ENCODE measurements at regions not wholly inside any gene's neighbourhood (a gene's known extent, or its start where the extent isn't known, plus 50 kb on each side); places are given as distances from the start of the nearest gene placed in this dataset.

GRCh38 chr1:170853867-170854266, 81.5 kb upstream of the MROH9 start:
- TF ChIP-seq EP300 (IDR thresholded peaks at IDR 0.05; ENCODE audit: borderline replicate concordance): no peak
- no peak for TF ChIP-seq EGR1 (IDR thresholded peaks at IDR 0.05)
- no peak for TF ChIP-seq YY1 (IDR thresholded peaks at IDR 0.05; ENCODE audit: low read depth)
- no peak for TF ChIP-seq TEAD4 (IDR thresholded peaks at IDR 0.05)
- no peak for TF ChIP-seq RAD21 (IDR thresholded peaks at IDR 0.05; ENCODE audit: low read depth)
- no peak for TF ChIP-seq ZBTB7A (IDR thresholded peaks at IDR 0.05; ENCODE audit: low read depth)
- TF ChIP-seq MAX (IDR thresholded peaks at IDR 0.05): no peak
- no peak for TF ChIP-seq CEBPB (IDR thresholded peaks at IDR 0.05)
- TF ChIP-seq CREB1 (IDR thresholded peaks at IDR 0.05; ENCODE audit: low read depth): no peak
- no peak for TF ChIP-seq TCF12 (IDR thresholded peaks at IDR 0.05; ENCODE audit: low read depth)
- no peak for TF ChIP-seq TAF1 (IDR thresholded peaks at IDR 0.05; ENCODE audit: low read depth)
- no peak for TF ChIP-seq USF1 (IDR thresholded peaks at IDR 0.05)

Data from Ishikawa (cell line).